Esophagus muscularis mucosa (tissue), 4 donors: ENCODE measurements at regions not wholly inside any gene's neighbourhood (a gene's known extent, or its start where the extent isn't known, plus 50 kb on each side); places are given as distances from the start of the nearest gene placed in this dataset.

Source experiments
- CTCF ChIP-seq, 3 experiments: fragments of 200-600 bp in 2 of 3; fragments of 450-650 bp in 1 of 3; sonication (generic) in 2 of 3; IDR thresholded peaks; one replicate each; pipeline ENCODE4 v1.5.1; 2017 to 2019; ENCODE audit warnings: antibody characterized with exemption in 3 of 3, mild to moderate bottlenecking in 2 of 3, moderate library complexity in 1 of 3
- EP300 ChIP-seq: sonication (generic); formaldehyde crosslinking; IDR thresholded peaks from one replicate; pipeline ENCODE4 v1.6.1; 2017; ENCODE audit warnings: antibody characterized with exemption
- POLR2A ChIP-seq: fragments of 450-650 bp; IDR thresholded peaks from one replicate; pipeline ENCODE4 v1.6.1; 2017; ENCODE audit warnings: antibody characterized with exemption, moderate library complexity, mild to moderate bottlenecking, low read depth
- POLR2AphosphoS5 ChIP-seq, 2 donors: sonication (generic); formaldehyde crosslinking; IDR thresholded peaks; one replicate each; pipeline ENCODE4 v1.6.1; 2017; ENCODE audit warnings: antibody characterized with exemption in 2 of 2

DNA sequence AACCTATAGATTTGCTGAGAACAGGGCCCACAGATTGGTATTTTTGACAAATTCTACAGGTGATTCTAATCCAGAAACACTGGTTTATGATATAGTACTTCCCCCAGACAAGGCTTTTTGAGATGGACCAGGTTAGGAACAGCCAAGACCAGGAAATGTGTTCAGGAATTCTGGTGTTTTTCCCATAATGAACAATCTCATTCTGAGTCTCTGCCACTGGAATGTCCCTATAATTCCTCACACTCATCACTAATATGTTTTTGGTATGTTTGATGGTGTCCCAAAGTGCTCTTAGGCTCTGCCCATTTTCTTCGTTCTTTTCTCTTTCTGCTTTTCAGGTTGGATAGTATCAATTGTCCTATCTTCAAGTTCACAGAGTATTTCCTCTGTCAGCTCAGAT, 107.2 kb upstream of the IGFBP3 start:
- no peak for TF ChIP-seq POLR2AphosphoS5 (IDR thresholded peaks at IDR 0.05)
- TF ChIP-seq CTCF (IDR thresholded peaks at IDR 0.05) = no peak
- no peak for TF ChIP-seq POLR2A
- no peak for TF ChIP-seq EP300
